Non-pigmented ciliary epithelial cell (primary cell): ENCODE measurements at regions not wholly inside any gene's neighbourhood (a gene's known extent, or its start where the extent isn't known, plus 50 kb on each side); places are given as distances from the start of the nearest gene placed in this dataset.

Experiments
- DNase-seq: peaks from one replicate; pipeline ENCODE4 v3.0.0-alpha.2; 2010; ENCODE audit warnings: low read depth

DNA sequence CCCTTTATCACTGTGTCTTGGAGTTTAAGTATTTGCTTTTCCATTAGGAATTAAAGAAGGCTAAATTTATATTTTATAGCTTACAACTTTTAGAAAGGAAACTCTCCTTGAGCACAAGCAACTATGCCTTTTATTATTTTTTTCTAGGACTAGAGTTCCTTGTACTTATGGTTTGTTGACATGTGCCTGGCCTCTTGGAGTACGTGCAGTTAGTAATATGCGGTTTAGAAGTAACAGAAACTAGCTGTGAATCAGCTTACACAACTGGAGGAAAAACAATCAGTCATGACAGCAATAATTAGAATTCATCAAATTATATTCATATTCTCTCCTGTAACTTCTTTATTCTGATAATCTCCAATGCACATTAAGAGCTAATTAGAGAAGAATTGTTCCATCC, 428.7 kb downstream of the AEBP2 start:
- DNase-seq = no peak

DNA sequence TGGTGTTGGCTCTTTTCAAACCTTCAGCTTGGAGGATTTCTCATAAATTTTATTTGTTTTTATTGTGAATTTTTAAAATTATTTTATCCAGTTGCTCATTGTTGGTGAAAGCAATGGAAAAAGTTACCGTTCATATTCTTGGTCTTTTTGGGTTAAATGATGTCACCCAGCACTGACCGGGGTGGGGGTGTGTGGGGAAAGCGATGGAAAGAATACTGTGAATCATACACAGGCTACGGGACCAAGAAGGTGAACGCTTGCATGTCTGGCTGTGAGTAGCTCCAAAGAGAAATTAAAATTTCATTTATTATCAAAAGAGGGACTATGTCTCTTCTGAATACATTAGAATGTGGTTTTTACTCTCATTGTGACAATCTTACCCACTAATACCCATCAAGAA, 430.1 kb downstream of the AEBP2 start:
- no peak for DNase-seq

DNA sequence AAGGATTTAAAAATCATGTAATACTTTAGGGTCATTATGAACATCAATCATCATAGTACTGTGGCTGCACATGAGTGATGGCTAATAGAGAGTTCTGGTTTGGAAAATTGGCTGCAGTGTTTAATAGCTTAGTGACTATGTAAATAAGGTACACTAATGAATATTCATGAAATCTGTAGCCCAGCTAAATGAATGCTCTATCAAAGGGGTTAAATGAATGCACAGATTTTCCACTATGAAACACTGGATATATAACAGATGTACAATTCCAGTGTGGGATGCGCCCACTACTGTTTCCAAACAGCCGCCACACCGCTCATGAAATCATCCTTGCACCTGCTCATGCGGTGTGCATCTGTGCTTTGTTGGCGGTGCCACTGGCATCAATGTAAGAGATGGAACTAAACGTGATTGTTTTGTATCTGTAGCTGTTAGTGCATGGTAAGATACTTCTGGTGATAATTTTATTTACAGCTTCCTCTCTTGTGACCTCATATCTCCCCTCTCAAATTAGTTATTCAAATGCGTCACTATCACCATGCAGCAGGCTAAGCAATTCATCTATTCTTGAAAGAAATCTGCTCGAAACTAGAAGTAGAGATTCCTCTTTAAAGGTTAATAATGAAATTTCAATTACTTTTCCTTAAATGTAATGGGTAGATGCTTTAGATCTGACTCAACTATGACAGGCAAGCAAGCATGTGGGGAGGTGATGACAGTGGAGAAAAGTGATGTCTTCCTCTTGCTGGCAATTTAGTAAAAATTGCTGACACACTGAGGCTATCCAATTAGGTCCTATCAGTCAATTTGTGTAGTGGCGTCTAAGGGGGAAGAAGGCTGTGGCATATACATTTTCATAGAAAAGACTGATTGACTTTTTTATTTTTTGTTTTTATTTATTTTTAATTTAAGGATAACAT, 433.6 kb downstream of the AEBP2 start:
- DNase-seq = no peak

DNA sequence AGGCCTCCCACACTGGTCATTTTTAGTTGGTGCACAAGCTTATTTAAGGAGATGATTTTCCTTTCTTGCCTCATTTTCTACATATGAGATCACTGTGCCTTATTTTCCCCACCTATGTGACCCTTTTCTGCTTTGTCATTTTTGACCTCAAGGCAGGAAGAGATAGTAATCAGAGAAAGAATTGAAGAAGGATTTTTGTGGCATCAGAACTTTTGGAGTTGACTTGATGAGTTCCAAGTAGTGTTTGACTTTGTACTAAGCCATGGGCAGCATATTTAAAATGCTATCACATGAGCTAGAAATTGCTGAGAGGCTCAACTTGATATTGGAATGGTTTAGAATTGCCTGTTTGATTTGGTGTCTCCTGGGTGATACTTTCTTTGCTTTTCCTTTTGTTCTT, 440.8 kb downstream of the AEBP2 start:
- DNase-seq = no peak

DNA sequence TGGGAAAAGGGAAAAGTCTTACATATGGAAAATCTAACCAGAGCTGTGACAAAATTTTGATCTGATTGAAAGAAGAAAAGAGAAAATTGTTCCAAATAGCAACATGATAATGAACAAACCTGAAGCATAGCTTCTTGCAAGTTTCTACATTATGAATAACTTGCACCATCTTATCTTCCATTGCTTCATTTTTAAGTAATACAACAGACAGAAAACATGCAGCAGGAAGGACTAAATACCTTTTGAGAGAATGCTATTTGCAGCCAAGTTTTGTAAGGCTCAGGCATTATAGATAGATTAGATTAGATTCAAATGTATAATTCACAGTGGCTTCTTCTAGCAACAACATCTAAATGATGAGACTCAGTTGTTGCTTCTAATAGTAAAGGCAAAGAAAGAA, 441.4 kb downstream of the AEBP2 start:
- no peak for DNase-seq

DNA sequence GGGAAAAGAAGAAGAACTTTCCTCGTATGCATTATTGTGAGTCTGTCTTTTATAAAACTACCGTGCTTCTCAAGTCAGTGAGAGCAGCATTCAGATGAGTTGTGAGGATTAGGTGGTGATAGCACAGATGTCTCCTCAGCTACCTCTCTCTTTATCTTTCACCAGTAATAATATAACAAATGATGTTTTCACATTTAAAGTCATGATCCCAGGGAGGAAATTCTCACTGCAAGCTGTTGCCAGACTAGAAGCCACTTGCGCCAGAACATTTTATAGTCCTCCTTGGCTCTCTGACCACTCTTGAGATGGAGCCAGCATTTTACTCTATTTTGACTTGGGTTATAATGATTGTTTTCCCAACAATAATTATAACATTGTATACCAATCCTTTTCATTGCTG, 443.1 kb downstream of the AEBP2 start:
- no peak for DNase-seq

DNA sequence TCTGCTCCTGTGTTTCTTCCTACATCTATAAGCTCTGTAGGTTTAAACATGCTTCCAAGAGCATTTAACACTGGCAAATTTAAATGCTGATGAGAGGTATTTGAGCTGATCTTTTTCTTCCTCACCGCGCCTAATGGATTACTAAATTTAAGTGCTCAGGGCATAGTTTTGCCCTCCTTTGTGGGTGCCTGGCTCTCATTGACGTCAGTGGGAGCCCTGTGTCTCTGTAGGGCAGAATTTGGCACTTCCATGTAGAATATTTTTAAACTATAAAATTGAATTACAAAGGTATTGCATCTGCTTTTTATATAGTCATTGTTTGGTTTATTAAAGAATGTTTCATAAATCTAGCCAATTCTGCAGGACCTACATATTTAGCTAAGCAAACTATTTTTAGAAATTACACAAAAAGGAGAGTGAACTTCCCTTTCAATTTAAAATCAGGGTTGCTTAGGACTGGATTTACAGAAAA, 444.8 kb downstream of the AEBP2 start:
- no peak for DNase-seq

DNA sequence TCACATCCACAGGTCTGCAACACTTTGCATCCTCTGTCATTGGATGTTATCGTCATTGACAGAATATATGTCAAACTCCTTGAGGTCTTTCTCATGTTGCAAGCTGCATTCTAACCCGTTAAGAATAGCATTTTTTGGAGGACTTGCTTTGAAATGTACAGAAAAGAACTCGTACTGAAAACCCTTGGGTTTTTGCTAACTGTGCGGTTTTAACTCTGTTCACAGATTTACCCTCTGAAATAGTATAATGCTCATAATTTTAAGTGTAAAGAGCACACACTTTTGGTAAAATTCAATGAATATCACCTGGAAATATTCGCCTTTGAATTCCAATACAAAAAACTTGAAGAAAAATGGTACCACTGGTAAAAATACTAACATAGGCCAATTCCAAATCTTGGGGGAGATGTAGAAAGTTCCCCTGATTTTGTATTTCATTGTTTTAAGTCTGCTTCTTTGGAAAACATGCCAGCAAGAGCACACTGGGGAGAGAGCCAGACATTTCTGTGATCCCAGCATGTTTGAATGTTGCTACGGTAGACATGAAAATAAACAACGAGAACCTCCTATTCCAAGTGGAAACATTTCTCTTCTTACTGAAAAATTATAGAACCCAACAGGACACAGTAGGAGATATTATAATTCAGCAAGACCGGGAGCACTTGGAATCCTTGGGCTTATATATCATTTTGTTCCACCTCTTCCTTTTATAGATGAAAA, 446.0 kb downstream of the AEBP2 start:
- DNase-seq = no peak

DNA sequence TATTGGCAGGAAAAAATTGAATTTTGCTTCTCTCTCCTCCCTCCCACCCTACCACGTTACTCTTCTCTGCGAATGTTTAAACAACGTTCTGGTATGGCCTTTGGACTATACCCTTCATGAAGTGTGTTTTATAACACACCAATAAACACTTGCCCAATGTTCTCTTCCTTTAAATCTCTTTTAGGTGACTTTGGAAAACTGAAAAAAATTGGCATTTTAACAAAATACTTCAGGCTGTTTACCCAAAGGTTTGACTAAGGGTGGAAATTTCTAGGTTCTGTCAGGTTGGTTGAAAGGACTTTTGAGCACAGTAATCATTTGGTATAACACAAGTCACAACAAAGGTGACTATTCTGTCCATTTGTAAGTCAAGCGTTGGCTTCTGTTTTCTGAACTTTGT, 446.8 kb downstream of the AEBP2 start:
- no peak for DNase-seq

DNA sequence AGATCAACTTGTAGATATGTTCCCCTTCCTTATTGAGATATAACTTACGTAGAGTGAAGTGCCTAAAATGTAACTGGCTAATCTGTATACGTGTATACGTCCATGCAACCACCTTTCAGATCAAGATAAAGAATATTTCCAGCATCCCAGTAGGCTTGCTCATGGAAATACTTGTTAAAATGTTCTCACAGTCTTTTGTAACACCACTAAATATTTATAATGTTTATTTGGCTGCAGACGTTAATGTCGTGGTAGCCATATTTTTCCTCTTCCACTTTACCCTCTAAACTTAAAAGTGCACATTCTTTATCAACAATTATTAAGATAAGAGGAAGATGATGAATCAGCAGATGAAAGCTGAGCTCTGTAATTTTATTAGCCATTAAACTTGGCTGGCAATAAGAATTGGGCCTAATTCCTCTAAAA, 447.4 kb downstream of the AEBP2 start:
- no peak for DNase-seq

DNA sequence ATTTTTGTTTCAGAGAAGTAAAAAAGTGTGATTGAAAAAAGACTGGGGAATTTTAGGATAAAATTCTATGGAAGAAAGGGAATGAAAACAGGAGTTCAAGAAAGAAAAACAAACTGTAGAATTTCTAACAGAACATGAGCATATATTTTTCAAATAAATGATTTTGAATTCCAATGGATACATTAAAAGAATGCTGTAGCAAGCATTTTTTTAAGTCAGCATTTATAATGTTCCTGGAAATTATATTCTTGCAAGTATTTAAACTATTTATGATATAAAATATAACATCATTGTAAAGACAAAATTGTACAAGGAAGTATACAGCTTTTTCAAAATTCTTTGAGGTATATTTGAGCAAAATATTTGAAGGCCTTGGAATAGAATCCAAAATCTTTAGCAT, 450.7 kb downstream of the AEBP2 start:
- no peak for DNase-seq

DNA sequence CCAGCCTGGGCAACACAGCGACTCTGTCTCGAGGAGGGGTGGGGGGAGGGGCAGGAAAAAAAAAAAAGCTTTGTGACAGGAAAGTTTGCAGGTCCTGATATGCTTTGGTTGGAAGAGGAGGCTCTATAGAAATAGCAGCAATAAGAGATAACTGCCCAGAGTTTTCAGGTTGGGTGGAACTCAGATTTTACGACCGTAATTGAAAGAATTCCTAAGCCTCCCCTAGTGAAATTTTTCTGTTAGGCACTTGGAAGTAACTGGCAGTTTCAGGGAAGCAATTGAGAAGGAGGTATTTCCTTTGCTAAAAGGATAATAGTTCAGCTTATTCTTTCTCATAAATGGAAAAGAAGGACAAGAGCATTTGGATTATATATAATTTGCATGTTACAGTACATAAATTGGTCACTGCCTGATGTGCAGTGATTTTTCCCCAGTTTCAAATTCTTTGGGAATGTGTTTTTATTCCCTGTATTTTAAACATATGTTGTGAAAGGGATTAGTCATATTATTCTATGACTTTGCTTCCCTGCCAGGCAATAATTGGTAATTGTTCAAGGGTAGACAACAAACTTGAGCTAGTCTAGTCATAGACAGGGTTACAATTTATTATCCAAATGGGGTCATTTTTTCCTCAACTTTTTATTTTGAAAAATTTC, 452.8 kb downstream of the AEBP2 start:
- DNase-seq = no peak

DNA sequence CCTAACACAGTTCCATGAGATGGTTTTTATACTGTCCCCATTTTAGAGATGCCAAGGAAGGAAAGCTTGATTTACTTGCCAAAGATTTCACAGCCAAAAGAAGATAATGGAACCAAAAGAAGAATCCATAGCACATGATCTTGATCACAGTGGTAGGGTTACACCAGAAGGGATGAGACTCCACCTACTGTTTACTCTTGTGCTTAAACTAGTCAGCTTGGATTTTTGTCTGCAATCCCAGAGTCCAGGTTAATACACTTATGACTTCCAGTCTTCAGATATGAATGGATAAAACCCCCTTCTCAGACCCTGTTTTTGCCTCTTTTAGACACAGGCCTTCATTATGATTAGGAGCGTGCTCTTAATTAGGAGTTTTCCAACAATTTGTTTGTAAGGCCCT, 454.2 kb downstream of the AEBP2 start:
- peak; percentile 23 for DNase-seq

DNA sequence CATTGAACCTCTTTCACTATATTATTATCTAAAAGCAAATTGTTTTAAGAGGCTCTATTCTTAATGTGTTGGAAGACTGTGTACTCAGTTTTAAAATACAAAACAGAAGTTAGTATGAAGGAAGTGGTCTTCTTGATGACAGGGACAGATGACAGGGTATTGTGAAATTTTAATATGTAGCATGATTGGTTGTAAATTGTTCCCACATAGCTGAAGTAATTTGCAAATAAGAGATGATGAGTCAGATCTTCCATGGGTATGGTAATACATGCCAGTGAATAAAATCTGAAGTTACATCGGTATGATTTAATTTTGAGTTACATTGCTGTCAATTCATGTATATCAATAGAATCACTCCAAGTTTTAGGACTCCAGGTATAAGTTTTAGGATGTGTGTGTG, 454.8 kb downstream of the AEBP2 start:
- no peak for DNase-seq

DNA sequence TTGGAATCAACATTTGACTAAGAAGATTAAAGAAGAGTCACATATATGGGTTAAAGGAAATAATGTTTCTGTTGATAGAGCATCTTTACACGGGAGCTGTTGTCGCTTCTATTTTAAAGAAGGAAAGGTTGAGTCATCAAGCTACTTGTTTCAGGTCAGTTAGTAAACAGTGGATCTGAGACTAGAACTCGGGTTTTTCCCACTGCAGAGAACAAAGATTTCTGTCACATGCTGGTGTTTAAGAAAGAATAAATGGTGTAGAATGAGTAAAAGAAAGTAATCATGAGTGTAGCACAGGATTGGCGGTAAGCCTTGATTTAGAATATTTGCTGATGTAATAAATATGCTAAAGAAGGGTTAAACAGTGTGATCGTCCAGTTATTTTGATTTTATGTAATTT, 455.5 kb downstream of the AEBP2 start:
- no peak for DNase-seq

DNA sequence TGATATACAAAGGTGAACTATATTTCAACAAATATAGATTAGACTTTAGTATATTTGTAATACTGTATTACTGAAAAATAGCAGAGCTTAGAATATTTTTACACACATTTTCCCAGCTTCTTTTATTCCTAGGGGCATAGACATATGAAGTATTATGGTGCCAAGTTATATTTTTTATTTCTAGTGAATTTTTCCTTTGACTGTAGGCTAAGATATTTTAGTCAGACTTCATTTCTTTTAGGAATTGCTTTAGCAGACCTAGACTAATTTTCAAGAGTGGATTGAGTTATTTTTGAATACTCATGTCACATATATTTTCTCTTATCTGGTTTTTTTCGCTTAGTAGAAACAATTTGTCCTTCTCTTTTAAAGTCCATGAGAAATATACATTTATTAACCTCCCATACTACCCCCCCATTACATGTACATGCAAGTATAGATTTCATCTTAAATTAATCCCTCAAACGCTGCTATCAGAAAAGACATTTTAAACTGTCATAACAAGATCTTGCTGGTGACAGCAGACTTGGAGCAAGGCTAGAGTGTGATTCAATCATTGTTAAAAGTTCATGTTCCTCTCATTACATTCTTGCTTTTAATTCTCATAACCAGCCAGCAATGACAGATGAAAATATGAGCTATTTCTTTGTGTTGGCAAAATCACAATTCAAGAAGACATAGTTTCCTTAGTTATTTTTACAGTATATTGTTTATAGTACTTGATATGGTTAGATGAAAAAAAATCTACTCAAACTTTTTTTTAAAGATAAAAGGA, 456.1 kb downstream of the AEBP2 start:
- no peak for DNase-seq

DNA sequence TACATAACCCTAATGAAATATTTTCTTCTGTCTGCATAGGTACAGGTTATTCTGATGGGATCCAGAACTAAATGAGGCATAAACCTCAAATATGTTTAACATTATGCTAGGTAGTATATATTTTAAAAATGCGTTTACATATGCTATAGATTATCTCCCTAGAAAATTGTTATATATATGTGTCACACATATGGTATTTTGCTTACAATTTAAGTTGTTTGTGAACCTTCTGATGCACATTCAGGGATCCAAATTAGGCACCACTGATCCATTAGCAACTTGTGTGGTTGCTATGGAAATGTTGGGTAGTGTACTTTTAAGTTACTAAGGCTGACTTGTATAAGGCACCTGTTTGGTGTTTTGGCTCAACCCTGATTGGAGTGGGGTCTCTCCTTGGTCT, 456.7 kb downstream of the AEBP2 start:
- no peak for DNase-seq

DNA sequence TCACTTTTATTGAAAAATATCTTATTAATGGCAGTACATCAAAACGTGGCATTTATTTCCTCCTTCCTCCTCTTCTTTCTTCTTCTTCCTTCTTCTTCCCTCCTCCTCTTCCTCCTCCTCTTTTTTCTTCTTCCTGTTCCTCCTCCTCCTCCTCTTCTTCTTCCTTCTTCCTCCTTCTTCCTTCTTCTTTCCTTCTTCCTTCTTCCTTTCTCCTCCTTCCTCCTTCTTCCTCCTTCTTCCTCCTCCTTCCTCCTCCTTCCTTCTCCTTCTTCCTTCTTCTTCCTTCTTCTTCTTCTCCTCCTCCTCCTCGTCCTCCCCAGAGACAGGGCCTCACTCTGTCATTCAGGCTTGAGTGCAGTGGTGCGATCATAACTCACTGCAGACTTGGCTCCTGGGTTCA, 457.2 kb downstream of the AEBP2 start:
- DNase-seq = no peak

DNA sequence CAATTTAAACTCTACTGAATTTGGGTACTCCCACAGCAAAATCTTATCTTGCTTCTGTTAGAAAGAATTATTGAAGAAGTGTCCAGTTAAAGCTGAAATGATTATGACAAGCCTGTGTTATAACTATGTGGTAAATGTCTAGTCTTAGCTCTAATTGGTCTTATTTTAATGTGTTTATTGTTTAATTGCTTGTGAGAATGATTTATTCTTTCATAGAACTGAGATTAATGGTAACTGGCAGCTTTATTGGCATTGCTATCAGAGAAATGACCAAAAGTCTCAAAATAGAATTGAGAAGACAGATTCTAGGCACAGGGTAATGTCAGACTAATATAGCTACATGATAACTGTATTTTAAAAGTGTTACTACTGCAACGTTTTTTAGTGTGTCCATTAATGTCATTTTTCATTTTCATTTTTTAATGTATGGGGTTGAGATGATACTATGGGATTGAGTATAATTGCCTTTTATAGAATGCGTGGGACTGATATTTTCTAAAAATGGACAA, 458.7 kb downstream of the AEBP2 start:
- no peak for DNase-seq

DNA sequence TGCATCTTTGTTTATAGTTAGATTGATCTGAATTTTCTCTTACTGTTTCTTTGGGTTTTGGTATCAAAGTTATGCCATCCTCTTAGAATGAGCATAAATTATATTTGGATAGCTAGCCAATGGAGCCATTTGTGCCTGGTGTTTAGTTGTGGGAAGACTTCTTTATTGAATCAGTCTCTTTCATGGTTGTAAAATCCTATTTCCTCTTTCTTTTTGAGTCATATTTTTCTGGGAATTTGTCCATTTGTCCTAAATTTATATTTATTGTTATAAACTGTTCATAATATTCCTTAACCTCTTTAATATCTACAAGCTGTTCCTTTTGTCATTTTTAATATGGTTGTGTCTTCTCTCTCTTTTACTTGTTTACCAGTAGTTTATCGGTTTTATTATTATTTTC, 462.5 kb downstream of the AEBP2 start:
- DNase-seq = no peak

DNA sequence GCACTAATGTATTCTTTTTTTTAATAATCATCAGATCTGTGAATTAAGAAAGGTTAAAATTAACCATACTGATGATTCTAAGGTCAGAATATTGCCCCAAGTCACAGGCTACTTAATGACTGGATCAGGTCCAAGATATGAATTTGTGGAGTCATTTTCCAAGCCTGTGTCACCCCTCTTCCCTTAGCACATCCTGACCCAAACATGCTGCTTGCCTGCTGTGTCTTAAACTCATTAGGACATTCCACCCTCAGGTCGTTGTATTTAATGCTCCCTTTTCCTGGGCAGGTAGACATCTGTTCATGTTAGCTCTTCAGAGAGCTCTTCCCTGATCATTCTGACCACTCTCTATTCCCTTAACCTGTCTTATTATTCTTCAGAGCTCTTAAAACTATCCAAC, 463.5 kb upstream of the PDE3A start:
- DNase-seq = no peak

DNA sequence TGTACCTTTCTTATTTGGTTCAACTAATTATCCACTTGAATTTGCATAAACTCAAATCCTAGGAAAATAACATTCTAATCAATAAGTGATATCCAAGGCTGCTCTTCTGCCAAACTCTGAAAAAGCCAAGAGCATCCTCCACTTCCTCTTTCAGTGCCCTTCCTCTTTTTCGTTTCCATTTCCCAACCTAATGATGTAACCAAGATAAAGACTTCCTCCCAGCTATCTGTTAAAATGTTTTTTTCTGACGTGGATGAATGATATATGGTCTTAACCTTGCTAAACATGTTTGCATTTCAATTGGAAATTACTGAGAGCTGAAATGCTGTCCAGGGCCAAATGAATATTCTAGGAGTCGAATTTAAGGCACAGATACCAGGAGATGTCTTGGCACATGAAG, 459.5 kb upstream of the PDE3A start:
- DNase-seq = no peak
